GM12878 (cell line): ENCODE measurements at regions not wholly inside any gene's neighbourhood (a gene's known extent, or its start where the extent isn't known, plus 50 kb on each side); places are given as distances from the start of the nearest gene placed in this dataset.

Experiments used
- ATAC-seq: fragments of 200-7000 bp; cut with Tn5 transposase; 3 replicates; pipeline ENCODE4 v1.9.1; 2020; ENCODE audit warnings: mild to moderate bottlenecking, moderate library complexity
- BruUV-seq: library from RNA; stranded (reverse); fragments of 400-500 nt; replicated peaks from 2 replicates; lab custom pipeline; 2021; lab: Mats Ljungman, UMichigan
- CTCF ChIA-PET: fragments of 300-600 bp; sonication (Branson Sonifier 250); formaldehyde crosslinking; extraction: SDS; loops from one replicate; lab custom pipeline; 2021; ENCODE audit warnings: inconsistent platforms; lab: Yijun Ruan, JAX
- POLR2A ChIA-PET: fragments of 350-600 bp; formaldehyde crosslinking; extraction: SDS; loops from one replicate; lab custom pipeline; 2021; ENCODE audit warnings: inconsistent platforms; lab: Charles Lee
- RAD21 ChIA-PET: fragments of 300-600 bp; sonication (Branson Sonifier 250); formaldehyde crosslinking; loops from one replicate; lab custom pipeline; 2023; ENCODE audit warnings: antibody characterized with exemption; ENCODE audit not compliant: unreplicated experiment; lab: Charles Lee
- SMC1A ChIA-PET: fragments of 300-600 bp; sonication (Branson Sonifier 250); formaldehyde crosslinking; loops from one replicate; lab custom pipeline; 2023; ENCODE audit not compliant: unreplicated experiment, uncharacterized antibody; lab: Charles Lee
- DNase-seq: peaks from one replicate; pipeline ENCODE4 v3.0.0-alpha.2; 2011; ENCODE audit warnings: low read depth, low spot score
- FAIRE-seq: peaks from 3 replicates; lab custom pipeline; 2011; peaks lifted over from hg19 to GRCh38; lab: Jason Lieb, UNC
- H2AFZ ChIP-seq: 2 replicates; pipeline ENCODE4 v1.6.0; 2011; ENCODE audit warnings: low read depth, low read length, control low read depth; ENCODE audit not compliant: control insufficient read depth
- H3K27ac ChIP-seq: 2 replicates; pipeline ENCODE4 v1.5.1; 2011; ENCODE audit warnings: control low read depth; ENCODE audit not compliant: control insufficient read depth, insufficient read depth
- H3K27me3 ChIP-seq, 2 experiments: replicated peaks in 1 of 2; 2 replicates each; pipeline versions ENCODE4 v1.6.0 to v1.6.1; 2011; ENCODE audit warnings: low read length in 1 of 2; ENCODE audit not compliant: control insufficient read depth in 2 of 2, insufficient read depth in 2 of 2
- H3K36me3 ChIP-seq, 2 experiments: 2 replicates each; pipeline ENCODE4 v1.5.1; 2011; ENCODE audit warnings: low read length in 1 of 2; ENCODE audit not compliant: control insufficient read depth in 2 of 2, insufficient read depth in 2 of 2
- H3K4me1 ChIP-seq: 2 replicates; pipeline ENCODE4 v1.6.1; 2011; ENCODE audit warnings: mild to moderate bottlenecking, low read length, moderate library complexity, mixed read lengths; ENCODE audit not compliant: control insufficient read depth, insufficient read depth
- H3K4me2 ChIP-seq: 2 replicates; pipeline ENCODE4 v1.6.0; 2011; ENCODE audit warnings: control low read depth; ENCODE audit not compliant: control insufficient read depth, insufficient read depth
- H3K4me3 ChIP-seq: fragments of 200-600 bp; sonication (generic); 2 replicates; pipeline ENCODE4 v1.5.1; 2016
- H3K79me2 ChIP-seq: 2 replicates; pipeline ENCODE4 v1.6.0; 2011; ENCODE audit warnings: low read length; ENCODE audit not compliant: control insufficient read depth, insufficient read depth
- H3K9ac ChIP-seq: 2 replicates; pipeline ENCODE4 v1.8.0; 2011; ENCODE audit warnings: low read length, control low read depth, mixed read lengths; ENCODE audit not compliant: control insufficient read depth, insufficient read depth
- H3K9me3 ChIP-seq: replicated peaks from 3 replicates; pipeline ENCODE4 v1.5.1; 2011; ENCODE audit warnings: mild to moderate bottlenecking, low read length; ENCODE audit not compliant: control insufficient read depth, insufficient read depth
- H4K20me1 ChIP-seq: 2 replicates; pipeline ENCODE4 v1.6.0; 2011; ENCODE audit not compliant: control insufficient read depth, insufficient read depth
- ATF7 ChIP-seq: fragments of 450-650 bp; IDR thresholded peaks from 2 replicates; pipeline ENCODE4 v1.6.1; 2016; ENCODE audit warnings: low read depth, mild to moderate bottlenecking
- BMI1 ChIP-seq: fragments of 450-650 bp; IDR thresholded peaks from 2 replicates; pipeline ENCODE4 v1.6.1; 2016; ENCODE audit warnings: mild to moderate bottlenecking, moderate library complexity, borderline replicate concordance
- MEF2B ChIP-seq: fragments of 450-650 bp; IDR thresholded peaks from 2 replicates; pipeline ENCODE4 v1.6.1; 2018; ENCODE audit warnings: mild to moderate bottlenecking, moderate library complexity; ENCODE audit not compliant: partially characterized antibody, poor library complexity, severe bottlenecking
- TCF7 ChIP-seq: IDR thresholded peaks from 2 replicates; pipeline ENCODE4 v1.6.1; 2014; ENCODE audit warnings: antibody characterized with exemption, borderline replicate concordance
- whole genome bisulfite sequencing: methylation state at CpG from one replicate; pipeline ENCODE4 v1.1.6; 2016; ENCODE audit warnings: low lambda C conversion rate; ENCODE audit not compliant: insufficient replicate concordance, insufficient coverage; ENCODE audit errors: missing lambda C conversion rate; 5-methylcytosine and 5-hydroxymethylcytosine counted together
- in situ Hi-C: fragments of 300-500 bp; cut with MboI; formaldehyde crosslinking; loops from 9 replicates; pipeline ENCODE4 v1.14.3; 2018; ENCODE audit warnings: mixed read lengths
- intact Hi-C: fragments of 100-400 bp; cut with micrococcal nuclease; formaldehyde crosslinking; loops from one replicate; pipeline ENCODE4 v1.14.2; 2022; ENCODE audit not compliant: unreplicated experiment
- TF ChIP-seq, protein P1 (sequence below): IDR thresholded peaks from 2 replicates; pipeline ENCODE4 v1.6.1; 2011; ENCODE audit warnings: low read depth, low read length, improper control_type of control experiment, borderline replicate concordance

DNA sequence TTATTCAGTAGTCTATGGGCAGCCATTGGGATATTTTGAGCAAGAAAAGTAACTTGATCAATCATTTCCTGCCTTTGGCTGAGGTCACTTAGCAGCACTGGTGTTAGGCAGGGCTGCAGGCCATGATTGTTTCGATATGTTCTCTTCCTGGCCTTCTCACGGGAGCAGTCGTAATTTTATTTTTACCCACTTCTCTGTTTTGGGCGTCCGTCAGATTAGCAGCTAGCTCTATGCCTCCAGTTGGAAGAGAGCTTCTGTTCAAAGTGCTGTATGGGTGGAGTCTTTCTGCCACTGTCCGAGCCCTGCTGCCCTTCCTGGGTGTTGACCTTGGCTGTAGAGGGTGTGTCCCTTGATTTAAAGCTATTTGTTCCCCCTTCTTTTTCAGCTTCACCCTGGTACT is 123.4 kb upstream of the ROPN1 start:
- DNase-seq (no peak), FAIRE-seq (no peak), ATAC-seq (no peak)
- in situ Hi-C loops = no loop called here
- no peaks in the 10 kb centered on the region for H3K79me2 ChIP-seq
- no peak for TF ChIP-seq ATF7
- H3K27me3 ChIP-seq = peaks cover 2 to 4% of the 10 kb centered on the region in 2 experiments; a peak in 2 of 4 replicates
- H2AFZ ChIP-seq = no peak overlapping the region
- H3K36me3 ChIP-seq = no peaks in the 10 kb centered on the region
- no peaks in the 10 kb centered on the region for H3K9me3 ChIP-seq
- no peaks in the 10 kb centered on the region for H3K4me1 ChIP-seq
- BruUV-seq = no TSS peak
- WGBS = 46% methylated on average over 6 of the region's 6 CpGs
- ChIA-PET POLR2A (no interaction called here), RAD21 (no interaction called here), CTCF (interaction anchor here (1.3 to 1.8 kb wide), 2 partner anchors 30 to 131 kb away, joined by 4 to 5 read pairs; no protein-coding TSS in a partner anchor), SMC1A (interaction anchor here (1.2 kb wide), 1 partner anchor 9 kb away, joined by 3 read pairs; no protein-coding TSS in a partner anchor)
- H3K9ac ChIP-seq = no peak overlapping the region
- intact Hi-C loops = no loop called here
- no peaks in the 10 kb centered on the region for H4K20me1 ChIP-seq
- H3K4me3 ChIP-seq = no peak overlapping the region
- H3K27ac ChIP-seq = no peak overlapping the region
- H3K4me2 ChIP-seq = no peak overlapping the region

DNA sequence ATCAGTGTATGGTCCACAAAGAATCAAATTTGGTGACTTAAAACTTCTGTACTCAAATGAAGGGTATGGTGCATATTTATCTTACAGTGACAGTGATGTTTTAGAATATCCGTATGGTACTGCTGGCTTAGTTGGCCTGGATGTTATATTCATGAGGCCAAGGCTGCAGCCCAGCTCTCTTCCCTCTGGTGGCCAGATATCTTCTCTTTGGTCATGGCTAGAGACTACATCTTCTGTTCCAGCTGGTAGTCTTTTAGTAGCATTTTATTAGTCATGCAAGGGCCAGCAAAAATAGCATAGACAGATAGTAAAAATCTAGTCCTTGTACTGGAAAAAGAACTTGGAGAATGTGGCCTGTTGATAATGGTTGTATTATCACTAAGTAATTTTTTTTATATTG is 124.0 kb upstream of the ROPN1 start:
- FAIRE-seq = no peak
- intact Hi-C loops = no loop called here

More for the DNA sequence above, 124.0 kb upstream of the ROPN1 start:
- no TSS peak for BruUV-seq
- ChIA-PET POLR2A (no interaction called here), RAD21 (no interaction called here), CTCF (interaction anchor here (1.3 to 1.8 kb wide), 2 partner anchors 31 to 131 kb away, joined by 4 to 5 read pairs; no protein-coding TSS in a partner anchor)
- ATAC-seq (no peak), DNase-seq (no peak)
- Histone ChIP-seq H3K4me2 (no peak overlapping the region), H3K4me3 (no peak overlapping the region), H3K9me3 (no peaks in the 10 kb centered on the region)
- in situ Hi-C loops = no loop called here
- WGBS = 0% methylated on average over 1 of the region's 1 CpG
- TF ChIP-seq BMI1 (no peak), MEF2B (no peak), TCF7 (no peak)
- TF ChIP-seq, protein P1, sequence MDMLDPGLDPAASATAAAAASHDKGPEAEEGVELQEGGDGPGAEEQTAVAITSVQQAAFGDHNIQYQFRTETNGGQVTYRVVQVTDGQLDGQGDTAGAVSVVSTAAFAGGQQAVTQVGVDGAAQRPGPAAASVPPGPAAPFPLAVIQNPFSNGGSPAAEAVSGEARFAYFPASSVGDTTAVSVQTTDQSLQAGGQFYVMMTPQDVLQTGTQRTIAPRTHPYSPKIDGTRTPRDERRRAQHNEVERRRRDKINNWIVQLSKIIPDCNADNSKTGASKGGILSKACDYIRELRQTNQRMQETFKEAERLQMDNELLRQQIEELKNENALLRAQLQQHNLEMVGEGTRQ = no peak
- TF ChIP-seq, all 136 proteins: peak for 0
- SMC1A ChIA-PET = interaction anchor here (1.2 kb wide), 1 partner anchor 9 kb away, joined by 3 read pairs; no protein-coding TSS in a partner anchor
- Histone ChIP-seq H3K4me1 (no peaks in the 10 kb centered on the region), H4K20me1 (no peaks in the 10 kb centered on the region), H3K36me3 (no peaks in the 10 kb centered on the region), H3K79me2 (no peaks in the 10 kb centered on the region), H3K27ac (no peak overlapping the region), H3K9ac (no peak overlapping the region), H2AFZ (no peak overlapping the region), H3K27me3 (peaks cover 2 to 4% of the 10 kb centered on the region in 2 experiments; a peak in 2 of 4 replicates)
